ENCODE measurements at regions not wholly inside any gene's neighbourhood (a gene's known extent, or its start where the extent isn't known, plus 50 kb on each side); places are given as distances from the start of the nearest gene placed in this dataset.
"Not testable (repeated sequence)": the region's sequence is repeated elsewhere in the genome, so short reads cannot be mapped to it uniquely, and the experiment has no call there.

GRCh38 chr2:111610035-111610434 lies 274.0 kb downstream of the ANAPC1 start:
- TF ChIP-seq USF2 (IDR thresholded peaks at IDR 0.05; ENCODE audit: borderline replicate concordance, low read depth, low read length); POLR2AphosphoS5 (IDR thresholded peaks at IDR 0.05; ENCODE audit: low read depth, low read length): not testable (repeated sequence)
